Tibial nerve (tissue), 4 donors: ENCODE measurements at regions not wholly inside any gene's neighbourhood (a gene's known extent, or its start where the extent isn't known, plus 50 kb on each side); places are given as distances from the start of the nearest gene placed in this dataset.

Experiments
- DNase-seq, 2 donors: peaks; one replicate each; pipeline ENCODE4 v3.0.0-alpha.2; 2019; ENCODE audit warnings: low spot score in 2 of 2
- H3K27ac ChIP-seq, 4 donors: fragments of 200-600 bp; sonication (generic) in 3 of 4; one replicate each; pipeline ENCODE4 v1.5.1; 2017 to 2019; ENCODE audit warnings: mild to moderate bottlenecking in 1 of 4
- H3K27me3 ChIP-seq, 2 donors: fragments of 200-600 bp; sonication (generic) in 1 of 2; one replicate each; pipeline versions ENCODE4 v1.5.1 to v1.6.0; 2017 to 2019
- H3K36me3 ChIP-seq, 3 donors: fragments of 200-600 bp; sonication (generic); one replicate each; pipeline ENCODE4 v1.5.1; 2018 to 2019
- H3K4me1 ChIP-seq, 4 donors: fragments of 200-600 bp; sonication (generic) in 3 of 4; one replicate each; pipeline ENCODE4 v1.5.1; 2017 to 2019
- H3K4me3 ChIP-seq, 4 donors: fragments of 200-600 bp; sonication (generic) in 3 of 4; one replicate each; pipeline ENCODE4 v1.5.1; 2017 to 2019; ENCODE audit warnings: mild to moderate bottlenecking in 1 of 4, moderate library complexity in 1 of 4
- H3K9me3 ChIP-seq, 4 donors: fragments of 200-600 bp; sonication (generic) in 3 of 4; one replicate each; pipeline ENCODE4 v1.5.1; 2017 to 2019
- CTCF ChIP-seq, 5 experiments: fragments of 200-600 bp in 3 of 5; fragments of 450-650 bp in 2 of 5; sonication (generic) in 3 of 5; IDR thresholded peaks; one replicate each; pipeline ENCODE4 v1.5.1; 2016 to 2019; ENCODE audit warnings: antibody characterized with exemption in 5 of 5, mild to moderate bottlenecking in 3 of 5, moderate library complexity in 2 of 5
- EP300 ChIP-seq, 2 donors: sonication (generic); formaldehyde crosslinking; IDR thresholded peaks; one replicate each; pipeline ENCODE4 v1.6.1; 2017; ENCODE audit warnings: antibody characterized with exemption in 2 of 2, mild to moderate bottlenecking in 1 of 2
- POLR2A ChIP-seq, 2 donors: fragments of 450-650 bp; IDR thresholded peaks; one replicate each; pipeline ENCODE4 v1.6.1; 2017; ENCODE audit warnings: antibody characterized with exemption in 2 of 2, mild to moderate bottlenecking in 2 of 2, moderate library complexity in 2 of 2
- WGBS, 2 donors: methylation state at CpG; one replicate each; pipeline ENCODE4 v1.1.5; 2018; 5-methylcytosine and 5-hydroxymethylcytosine counted together

GRCh38 chr1:106956721-106957120 is 99.8 kb upstream of the PRMT6 start:
- Histone ChIP-seq H3K4me3 (no peak overlapping the region), H3K9me3 (no peaks in the 10 kb centered on the region), H3K27ac (no peak overlapping the region), H3K36me3 (no peaks in the 10 kb centered on the region), H3K4me1 (peaks cover 0 to 6% (median 0%) of the 10 kb centered on the region in 4 donors), H3K27me3 (no peaks in the 10 kb centered on the region)
- no peak for DNase-seq
- WGBS, 2 donors = 62 to 72% methylated on average over 1 of the region's 1 CpG
- TF ChIP-seq CTCF (IDR thresholded peaks at IDR 0.05) (no peak), EP300 (IDR thresholded peaks at IDR 0.05) (no peak), POLR2A (IDR thresholded peaks at IDR 0.05) (no peak)

GRCh38 chr1:106957795-106958194 is 98.7 kb upstream of the PRMT6 start:
- TF ChIP-seq CTCF (IDR thresholded peaks at IDR 0.05) (no peak), EP300 (IDR thresholded peaks at IDR 0.05) (no peak), POLR2A (IDR thresholded peaks at IDR 0.05) (no peak)
- H3K4me1 ChIP-seq = peaks cover 0 to 6% (median 0%) of the 10 kb centered on the region in 4 donors
- H3K27me3 ChIP-seq = no peaks in the 10 kb centered on the region
- no peaks in the 10 kb centered on the region for H3K36me3 ChIP-seq
- no peak for DNase-seq
- no peak overlapping the region for H3K4me3 ChIP-seq
- no peaks in the 10 kb centered on the region for H3K9me3 ChIP-seq
- no peak overlapping the region for H3K27ac ChIP-seq
- WGBS, 2 donors = 84 to 88% methylated on average over 3 of the region's 3 CpGs

DNA sequence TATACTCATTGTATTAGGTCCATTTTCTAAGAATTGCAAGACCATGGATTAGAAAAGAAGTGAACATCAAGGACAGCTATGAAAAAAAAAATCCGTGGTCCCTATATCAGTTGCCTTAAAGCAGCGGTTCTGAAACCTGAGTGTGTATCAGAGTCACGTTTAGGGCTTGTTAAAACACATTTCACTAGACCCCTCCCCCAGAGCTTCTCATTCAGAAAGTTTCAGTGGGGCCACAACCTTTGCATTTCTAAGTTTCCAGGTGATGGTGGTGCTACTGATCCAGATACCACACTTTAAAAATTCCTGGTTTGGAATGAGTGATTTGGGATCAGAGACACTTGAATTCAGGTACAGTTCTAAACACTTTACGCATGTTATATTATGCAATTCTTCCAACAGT is 96.1 kb upstream of the PRMT6 start:
- H3K27me3 ChIP-seq = no peaks in the 10 kb centered on the region
- TF ChIP-seq EP300 (IDR thresholded peaks at IDR 0.05) (no peak), CTCF (IDR thresholded peaks at IDR 0.05) (no peak), POLR2A (IDR thresholded peaks at IDR 0.05) (no peak)
- no peak for DNase-seq
- 55 to 63% methylated on average over 4 of the region's 4 CpGs for WGBS, 2 donors
- peaks cover 0 to 2% (median 0%) of the 10 kb centered on the region in 4 donors for H3K4me1 ChIP-seq
- no peak overlapping the region for H3K27ac ChIP-seq
- H3K4me3 ChIP-seq = no peak overlapping the region
- no peaks in the 10 kb centered on the region for H3K9me3 ChIP-seq
- no peaks in the 10 kb centered on the region for H3K36me3 ChIP-seq

- Histone ChIP-seq H3K36me3 (no peaks in the 10 kb centered on the region), H3K4me1 (no peaks in the 10 kb centered on the region), H3K4me3 (no peak overlapping the region), H3K9me3 (no peaks in the 10 kb centered on the region), H3K27me3 (no peaks in the 10 kb centered on the region), H3K27ac (no peak overlapping the region)
- TF ChIP-seq POLR2A (IDR thresholded peaks at IDR 0.05) (no peak), CTCF (IDR thresholded peaks at IDR 0.05) (no peak), EP300 (IDR thresholded peaks at IDR 0.05) (no peak)
- no peak for DNase-seq
Observed at GRCh38 chr1:106961646-106962045, 94.8 kb upstream of the PRMT6 start.

DNA sequence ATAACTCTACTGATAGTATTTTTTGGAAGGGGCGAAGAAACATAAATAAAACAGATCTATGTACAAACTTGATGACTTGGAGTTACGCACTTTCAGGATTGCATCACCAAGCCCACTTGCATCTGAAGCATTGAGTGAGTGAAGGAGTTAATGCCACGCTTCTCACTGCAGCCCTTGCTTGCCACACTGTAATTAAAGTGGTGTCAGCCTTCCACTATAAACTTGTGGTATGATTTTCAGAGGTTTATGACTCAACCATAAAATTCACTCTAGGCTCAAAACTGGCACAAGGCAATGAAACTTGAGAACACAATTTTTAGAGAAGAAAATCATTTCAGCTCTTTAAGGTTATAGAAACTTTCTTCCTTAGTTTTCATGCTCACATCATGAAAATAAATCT is 93.9 kb upstream of the PRMT6 start:
- Histone ChIP-seq H3K9me3 (no peaks in the 10 kb centered on the region), H3K27me3 (no peaks in the 10 kb centered on the region), H3K4me1 (no peaks in the 10 kb centered on the region), H3K36me3 (no peaks in the 10 kb centered on the region), H3K27ac (no peak overlapping the region), H3K4me3 (no peak overlapping the region)
- TF ChIP-seq EP300 (IDR thresholded peaks at IDR 0.05) = no peak
- TF ChIP-seq POLR2A (IDR thresholded peaks at IDR 0.05) = no peak
- TF ChIP-seq CTCF (IDR thresholded peaks at IDR 0.05) = no peak
- DNase-seq = no peak
- WGBS, 2 donors = 89 to 90% methylated on average over 3 of the region's 3 CpGs
